ENCODE measurements at regions not wholly inside any gene's neighbourhood (a gene's known extent, or its start where the extent isn't known, plus 50 kb on each side); places are given as distances from the start of the nearest gene placed in this dataset.
"Not testable (repeated sequence)": the region's sequence is repeated elsewhere in the genome, so short reads cannot be mapped to it uniquely, and the experiment has no call there.

DNA sequence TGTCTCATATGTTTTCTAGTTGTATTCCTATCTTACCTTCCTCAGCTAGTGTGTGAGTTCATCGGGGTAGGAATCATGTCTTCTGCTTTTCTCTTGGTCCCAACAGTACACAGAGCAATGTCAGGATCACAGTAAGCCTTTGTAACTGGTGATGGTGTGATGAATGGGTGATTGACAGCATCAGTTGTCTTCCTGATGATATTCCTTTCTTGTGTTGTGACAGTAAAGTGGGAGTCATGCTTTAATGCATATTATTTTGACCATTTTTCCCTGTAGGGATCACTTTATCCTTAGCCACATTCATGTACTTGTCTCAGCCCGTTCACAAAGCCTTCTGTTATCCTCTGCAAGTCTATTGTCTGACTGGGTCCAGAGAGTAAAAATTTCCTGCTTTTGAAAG lies 501.7 kb downstream of the UTRN start:
- no peak for DNase-seq

DNA sequence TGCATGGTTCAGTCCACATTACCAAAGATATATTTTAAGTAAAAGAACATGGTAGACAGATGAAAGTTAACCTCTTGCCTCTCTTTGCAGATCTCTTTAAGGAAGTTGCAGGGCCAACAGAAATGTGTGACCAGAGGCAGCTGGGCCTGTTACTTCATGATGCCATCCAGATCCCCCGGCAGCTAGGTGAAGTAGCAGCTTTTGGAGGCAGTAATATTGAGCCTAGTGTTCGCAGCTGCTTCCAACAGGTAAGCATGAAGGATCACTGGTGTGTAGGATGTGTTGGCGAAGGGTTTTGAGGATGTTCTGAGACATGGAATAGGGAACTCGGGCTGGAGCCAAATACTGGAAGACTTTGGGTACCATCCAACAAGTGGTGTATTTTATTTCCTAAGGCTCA lies 508.6 kb downstream of the UTRN start:
- DNase-seq, result peak; percentile 12

DNA sequence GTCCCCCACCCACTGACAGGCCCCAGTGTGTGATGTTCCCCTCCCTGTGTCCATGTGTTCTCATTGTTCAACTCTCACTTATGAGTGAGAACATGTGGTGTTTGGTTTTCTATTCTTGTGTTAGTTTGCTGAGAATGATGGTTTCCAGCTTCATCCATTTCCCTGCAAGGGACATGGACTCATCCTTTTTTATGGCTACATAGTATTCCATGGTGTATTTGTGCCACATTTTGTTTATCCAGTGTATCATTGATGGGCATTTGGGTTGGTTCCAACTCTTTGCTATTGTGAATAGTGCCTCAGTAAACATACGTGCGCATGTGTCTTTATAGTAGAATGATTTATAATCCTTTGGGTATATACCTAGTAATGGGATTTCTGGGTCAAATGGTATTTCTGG lies 509.9 kb downstream of the UTRN start:
- not testable (repeated sequence) for DNase-seq

DNA sequence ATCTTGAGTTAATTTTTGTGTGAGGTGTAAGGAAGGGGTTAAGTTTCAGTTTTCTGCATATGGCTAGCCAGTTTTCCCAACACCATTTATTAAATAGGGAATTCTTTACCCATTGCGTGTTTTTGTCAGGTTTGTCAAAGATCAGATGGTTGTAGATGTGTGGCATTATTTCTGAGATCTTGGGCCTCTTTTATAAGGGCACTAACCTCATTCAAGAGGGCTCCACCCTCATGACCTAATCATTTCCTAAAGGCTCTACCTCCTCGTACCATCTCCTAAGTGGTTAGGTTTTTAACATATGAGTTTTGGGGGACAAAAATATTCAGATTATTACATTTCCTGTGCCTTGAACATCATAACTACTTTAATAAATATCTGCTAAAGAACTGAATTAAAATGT lies 510.9 kb downstream of the UTRN start:
- no peak for DNase-seq

DNA sequence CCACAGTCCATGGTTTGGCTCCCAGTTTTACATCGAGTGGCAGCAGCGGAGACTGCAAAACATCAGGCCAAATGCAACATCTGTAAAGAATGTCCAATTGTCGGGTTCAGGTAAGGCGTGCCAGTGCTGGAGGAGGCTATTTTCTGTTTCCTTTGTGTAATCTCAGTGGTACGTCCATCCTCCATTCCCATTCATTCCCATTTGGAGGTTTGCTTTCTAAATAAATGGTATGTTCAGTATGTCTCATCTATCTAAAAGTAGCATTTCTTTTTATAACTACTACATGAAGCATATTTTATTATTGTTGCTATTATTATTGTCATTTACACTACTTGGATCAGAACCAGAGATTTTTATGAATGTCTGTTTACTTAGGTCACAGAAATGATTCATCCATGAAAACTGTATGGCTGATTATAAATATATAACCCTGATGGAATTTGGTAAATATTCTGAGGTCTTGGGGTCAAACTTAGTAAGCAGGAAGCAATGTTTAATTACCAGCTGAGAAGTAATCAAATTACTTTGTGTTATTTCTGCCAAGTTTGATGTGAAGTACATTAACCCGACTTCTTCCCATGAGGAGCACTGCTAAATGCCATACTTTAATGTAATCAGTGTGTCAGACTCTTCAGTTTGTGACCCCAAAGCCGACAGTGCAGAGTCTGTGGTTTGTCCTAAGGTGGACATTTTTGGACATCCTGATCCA lies 512.9 kb downstream of the UTRN start:
- no peak for DNase-seq

DNA sequence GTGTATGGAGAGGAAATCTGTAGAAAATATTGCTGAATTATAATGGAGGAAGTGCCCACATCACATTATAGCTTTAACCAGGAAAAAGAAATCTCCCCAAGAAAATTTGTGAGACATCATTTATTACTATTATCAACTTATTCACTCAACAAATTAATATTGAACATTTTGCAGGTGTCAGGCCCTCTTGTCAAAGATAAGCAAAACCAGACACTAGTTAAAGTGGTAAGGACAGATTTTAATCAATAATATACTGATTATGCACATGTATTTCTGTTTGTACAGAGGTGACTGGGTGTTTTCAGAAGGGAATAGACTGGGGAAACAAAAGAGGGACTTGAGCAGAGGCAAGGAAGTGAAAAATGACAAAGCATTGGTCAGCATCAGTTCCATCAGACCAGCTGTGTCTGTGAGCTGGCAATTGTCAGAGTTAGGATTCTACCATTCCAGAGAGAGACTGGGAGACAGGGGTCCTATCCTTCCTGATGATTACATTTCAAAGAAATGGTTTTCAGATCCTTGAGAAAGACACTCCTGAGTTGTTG lies 519.2 kb downstream of the UTRN start:
- DNase-seq, result no peak

DNA sequence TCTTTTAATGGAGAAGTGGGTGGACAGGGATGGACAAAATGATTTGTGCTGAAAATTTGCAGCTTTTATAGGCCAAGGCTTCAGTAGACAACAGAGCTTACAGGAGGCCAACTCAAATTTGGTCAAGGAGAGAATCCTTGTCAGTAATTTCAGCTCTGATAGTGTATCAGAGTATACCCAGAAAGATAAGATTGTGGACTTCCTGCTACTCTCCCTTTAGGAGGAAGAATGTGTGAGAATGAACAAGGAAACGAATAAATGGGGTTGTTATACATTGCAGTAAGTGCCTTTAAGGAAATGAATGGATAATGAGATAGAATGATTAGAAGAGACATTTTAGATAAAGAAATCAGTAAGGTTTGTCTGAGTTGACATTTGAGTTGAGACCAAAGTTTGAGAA lies 519.9 kb downstream of the UTRN start:
- DNase-seq, result no peak

DNA sequence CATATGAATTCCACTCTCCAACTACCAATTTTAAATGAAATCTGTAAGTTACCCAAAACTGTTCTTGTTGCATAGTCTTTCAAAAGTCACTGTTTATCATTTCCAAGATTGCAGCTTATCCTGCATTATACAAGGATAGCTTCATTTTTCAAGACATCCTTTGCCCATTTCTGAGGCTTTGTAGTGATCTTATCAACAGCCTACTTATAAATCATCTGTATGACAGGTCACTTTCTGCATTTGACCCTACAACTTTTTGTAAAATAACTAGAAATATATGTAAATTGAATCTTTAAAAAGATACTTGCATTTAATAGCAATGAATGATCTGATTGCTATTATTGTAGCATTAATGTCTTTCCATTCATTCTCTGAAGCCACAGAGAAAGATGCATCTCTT lies 521.1 kb downstream of the UTRN start:
- DNase-seq, result no peak

DNA sequence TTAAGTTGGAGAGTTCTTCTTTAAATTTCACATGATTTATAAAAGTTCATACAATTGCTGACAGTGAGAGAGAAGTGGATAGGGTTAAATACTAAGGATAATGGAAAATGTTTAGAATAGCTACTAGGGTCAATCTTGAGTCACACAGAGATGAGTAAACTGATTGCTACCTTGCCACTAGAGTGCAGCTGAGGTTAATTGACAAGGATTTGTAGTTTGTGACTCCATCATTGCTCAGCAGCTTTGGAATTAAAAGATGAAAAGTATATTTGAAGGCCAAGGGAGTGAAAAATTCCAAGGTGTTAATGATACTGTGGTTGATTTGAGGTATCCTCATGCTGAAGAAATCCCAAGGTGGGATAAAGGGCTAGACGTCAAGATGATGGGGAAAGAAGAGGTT lies 524.0 kb downstream of the UTRN start:
- DNase-seq, result no peak

DNA sequence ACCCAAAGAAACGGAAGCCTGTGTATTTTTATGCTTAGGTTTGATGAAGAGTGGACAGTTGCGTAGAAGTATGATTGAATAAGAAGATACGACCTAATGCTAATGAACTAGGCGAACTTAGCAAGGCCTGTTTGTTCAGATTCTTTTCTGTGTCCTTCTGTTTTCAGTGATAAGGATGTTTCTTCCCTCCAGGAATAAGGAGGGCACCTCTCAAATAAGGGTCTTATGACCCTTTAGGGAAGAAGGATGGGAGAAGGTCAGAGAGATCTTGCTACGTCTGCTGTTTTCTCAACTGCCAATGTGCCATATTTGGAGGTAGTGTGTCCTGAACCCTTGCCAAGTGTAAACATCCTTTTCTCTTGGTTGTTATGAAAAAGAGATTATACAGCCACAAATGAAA lies 524.8 kb downstream of the UTRN start:
- DNase-seq, result no peak

DNA sequence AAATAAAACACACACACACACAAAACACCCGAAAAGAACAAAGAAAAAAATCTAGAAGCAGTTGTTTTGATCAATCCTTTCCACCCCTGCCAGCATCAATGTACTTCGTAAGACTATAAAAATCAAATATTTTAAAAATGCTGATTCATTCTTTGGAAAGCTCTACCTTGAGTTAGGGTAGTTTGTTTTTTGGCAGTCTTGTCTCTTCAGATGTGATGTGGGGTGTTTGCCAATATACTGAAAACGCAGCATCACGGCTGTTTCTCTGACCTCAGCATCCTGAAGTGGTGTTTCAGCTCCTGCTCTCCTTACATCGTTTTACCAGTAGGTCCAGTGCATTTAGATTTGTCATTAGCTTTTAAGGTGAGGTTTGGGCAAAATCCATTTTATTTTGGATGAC lies 526.0 kb downstream of the UTRN start:
- no peak for DNase-seq

DNA sequence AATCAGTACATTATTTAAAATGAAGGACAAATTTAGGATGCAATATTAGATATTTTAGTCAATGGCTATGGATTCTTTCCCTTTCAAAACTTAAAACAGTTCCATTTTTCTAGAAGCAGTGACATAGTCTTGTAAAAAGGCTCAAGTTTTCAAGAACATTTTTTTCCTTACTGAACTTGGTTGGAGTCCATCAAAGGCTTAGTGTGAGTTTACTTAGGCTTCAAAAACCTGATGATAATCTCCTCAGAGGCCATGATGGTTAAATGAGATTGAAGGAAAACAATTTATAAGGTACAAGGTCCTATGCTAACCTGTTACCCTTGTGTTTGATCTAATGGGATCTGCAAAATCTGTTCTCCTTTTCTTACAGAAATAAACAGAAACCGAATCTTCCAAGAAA lies 531.8 kb downstream of the UTRN start:
- no peak for DNase-seq

DNA sequence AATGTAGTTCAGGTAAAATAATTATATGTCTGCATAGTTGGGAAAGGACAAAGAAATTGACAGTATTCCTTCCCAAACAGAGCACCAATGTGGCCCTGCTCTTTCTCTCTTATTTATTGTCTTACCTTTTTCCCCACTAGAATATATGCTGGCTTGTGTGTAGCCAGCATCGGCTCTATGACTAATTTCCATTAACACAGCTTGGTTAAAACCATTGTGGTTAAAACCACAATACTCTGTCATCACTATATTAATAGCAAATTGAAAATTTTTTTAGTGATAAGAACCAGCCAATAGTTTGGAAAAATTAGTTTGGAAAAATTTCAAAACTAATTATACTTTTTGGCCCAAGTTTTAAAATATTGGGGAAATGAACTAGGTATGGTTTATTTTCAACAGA lies 535.1 kb downstream of the UTRN start:
- peak; percentile 65 for DNase-seq

DNA sequence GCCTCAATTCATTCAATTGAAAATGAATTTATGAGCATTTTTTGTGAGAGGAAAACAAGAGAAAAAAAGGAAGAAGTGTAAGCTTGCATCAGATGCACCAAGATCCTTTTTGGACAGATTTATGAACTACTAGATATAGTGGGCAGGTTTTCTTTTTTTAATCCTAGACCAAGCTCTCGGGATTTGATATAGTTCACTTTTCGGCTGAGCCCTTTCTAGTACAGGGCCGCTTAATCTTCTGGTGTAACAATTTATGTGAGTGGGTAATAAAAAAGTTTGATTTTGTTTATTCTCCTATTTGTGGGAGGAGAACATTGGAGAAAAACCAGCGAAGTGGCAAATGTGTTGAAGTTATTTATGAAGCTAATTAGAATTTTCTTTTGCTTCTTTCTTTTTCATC lies 538.0 kb downstream of the UTRN start:
- DNase-seq, result no peak

DNA sequence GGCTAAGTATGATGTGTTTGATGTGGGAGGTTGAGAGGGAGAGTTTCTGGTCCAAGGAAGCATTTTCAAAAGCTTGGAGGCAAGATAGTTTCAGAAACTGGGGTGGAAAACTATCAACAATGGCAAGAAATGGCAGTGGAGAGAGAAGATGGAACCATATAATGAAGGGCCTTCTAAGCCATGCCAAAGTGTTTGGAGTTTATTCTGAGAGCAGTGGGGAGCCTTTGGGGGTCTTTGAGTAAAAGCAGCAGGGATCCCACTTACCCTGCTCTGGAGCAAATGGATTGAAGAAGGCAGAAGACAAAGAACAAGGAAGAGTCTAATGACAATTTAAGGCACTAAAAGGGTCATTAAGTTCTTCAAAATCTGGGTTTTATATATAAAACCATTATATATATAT lies 538.9 kb downstream of the UTRN start:
- DNase-seq, result no peak

DNA sequence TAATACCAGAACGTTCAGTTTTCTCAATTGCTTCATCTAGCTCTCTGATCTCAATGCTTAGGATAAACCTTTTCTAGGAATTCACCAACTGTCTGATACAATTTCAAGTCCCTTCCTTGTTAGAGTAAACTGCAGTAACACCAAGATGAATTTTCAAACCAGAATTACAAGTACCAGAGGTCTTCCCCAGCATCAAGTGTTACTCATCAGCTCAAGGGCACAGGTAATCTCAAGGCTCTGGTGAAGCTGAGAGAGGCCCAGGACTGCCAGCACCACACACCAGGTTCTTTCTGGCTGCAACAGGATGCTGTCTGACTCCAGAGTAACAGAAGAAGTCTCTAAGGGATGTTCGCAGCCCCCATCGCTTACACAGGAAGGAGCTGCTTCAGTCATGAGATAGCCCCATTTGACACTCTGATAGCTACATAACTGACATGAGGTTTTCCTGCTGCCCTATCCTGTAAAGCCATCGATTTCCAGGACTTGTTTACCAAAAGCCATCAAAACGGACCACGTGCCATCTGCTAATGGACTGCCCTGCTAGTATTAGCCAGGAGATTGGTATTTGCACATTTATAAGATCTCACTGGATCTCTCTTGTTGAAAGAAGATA lies 549.4 kb downstream of the UTRN start:
- DNase-seq, result peak; percentile 31

DNA sequence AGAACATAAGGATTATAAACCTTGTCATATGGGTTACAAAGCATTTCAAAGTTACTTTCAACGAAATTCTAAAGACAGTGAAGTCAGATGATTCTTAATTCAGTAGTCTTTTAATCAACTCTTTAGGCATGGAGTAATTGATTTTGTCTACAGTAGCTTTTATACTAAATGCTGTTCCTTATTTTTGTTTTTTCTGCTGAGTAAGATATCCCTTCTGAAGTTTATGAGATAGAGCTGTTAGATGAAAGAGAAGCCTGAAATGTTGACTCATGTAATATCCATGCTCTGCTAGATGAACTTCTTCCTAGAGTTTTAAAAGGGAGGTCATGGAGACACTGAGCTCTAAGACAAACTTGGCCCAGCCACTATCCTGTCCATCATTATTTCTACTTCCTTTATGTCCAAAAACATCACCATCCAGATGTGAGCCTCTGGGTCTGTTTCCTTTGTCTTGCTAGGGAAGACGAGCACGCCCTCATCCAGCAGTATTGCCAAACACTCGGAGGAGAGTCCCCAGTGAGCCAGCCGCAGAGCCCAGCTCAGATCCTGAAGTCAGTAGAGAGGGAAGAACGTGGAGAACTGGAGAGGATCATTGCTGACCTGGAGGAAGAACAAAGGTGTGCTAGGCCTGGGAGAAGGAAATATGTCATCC lies 550.3 kb downstream of the UTRN start:
- DNase-seq, result no peak

DNA sequence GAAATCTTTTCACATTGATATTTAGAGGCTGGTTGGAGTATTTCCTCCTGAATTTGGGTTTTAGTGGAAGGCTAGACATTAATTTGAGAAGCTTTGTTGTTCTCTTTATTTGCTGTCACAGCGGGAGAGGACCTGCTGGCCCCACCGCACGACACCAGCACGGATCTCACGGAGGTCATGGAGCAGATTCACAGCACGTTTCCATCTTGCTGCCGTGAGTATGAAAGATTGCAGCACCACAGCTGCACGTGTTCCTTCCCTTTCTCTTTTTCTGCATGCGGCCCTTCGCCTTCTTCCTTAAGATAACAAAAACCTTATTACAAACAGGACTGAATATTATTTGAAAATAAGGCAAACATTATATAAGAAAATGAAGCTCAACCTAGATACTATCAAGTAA lies 555.5 kb downstream of the UTRN start:
- DNase-seq, result no peak

DNA sequence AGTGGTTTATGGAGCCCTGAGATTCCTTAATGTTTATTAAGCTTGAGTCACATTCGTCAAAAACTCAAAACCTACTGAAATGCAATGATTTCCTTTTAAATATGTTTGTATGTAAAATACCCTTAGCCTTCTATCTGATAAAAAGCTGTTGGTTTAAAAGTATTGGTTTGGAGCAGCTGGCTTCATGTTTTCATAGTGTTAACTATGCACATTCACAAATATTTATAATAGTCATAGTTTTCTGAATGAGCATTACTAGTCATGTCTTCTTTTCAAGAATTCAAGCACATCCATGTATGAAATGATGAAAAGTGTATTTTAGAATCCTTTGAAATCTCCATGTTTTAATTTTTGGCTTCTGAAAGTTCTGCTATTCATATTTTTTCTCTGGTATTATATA lies 558.6 kb downstream of the UTRN start:
- DNase-seq, result no peak

DNA sequence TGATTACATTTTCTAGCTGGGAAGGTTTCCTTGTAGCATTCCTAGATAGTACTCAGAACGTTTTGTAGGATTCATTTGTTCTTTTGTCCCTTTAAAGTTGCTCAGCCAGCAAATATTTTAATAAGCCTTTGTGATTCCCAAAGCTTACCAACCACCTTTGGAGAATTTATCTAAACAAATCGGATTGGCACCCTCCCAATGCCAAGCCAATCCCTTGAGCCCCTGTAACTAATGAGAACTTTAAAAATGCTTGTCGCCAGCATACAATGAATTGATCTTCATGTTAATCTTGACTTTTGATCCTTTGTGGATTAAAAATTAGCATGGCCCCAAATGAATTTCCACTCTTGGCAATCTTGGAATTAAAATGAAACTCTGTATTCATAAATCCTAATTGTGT lies 559.5 kb downstream of the UTRN start:
- DNase-seq, result no peak

DNA sequence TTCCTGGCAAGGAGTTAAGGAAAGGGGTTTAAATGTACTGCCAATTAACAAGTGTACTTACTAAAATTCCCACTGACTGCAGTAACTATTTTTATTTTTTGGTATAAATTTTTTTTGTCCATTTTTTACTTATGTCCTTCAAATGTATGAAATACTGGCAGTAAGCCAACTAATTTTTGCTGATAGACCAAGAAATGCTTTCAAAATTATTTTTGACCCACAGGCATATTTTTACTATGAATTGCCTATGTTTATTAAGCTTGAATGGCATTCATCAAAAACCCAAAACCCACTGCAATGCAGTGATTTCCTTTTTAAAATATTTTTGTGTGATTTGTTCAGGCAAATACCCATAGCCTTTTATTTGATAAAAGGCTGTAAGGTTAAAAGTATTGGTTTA lies 560.1 kb downstream of the UTRN start:
- no peak for DNase-seq

DNA sequence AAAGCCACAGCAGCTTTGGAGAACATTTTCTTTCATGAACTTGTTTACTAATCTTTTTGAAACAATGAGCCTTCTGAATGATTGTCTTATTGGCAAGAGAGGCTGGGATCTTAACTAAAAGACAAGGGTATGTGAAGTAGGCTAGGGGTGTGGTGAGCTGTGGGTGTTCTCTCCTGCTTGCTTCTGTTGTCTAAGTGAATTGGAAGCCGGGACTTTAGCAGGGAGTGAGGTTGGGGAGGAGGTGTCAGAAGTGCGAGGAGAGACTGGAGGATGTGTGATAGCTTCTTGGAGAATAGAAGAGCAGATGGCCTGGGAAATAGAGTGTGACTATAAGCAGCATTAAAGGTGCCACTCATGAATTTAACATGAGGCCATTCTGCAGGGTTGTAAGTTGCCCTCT lies 562.8 kb downstream of the UTRN start:
- no peak for DNase-seq

DNA sequence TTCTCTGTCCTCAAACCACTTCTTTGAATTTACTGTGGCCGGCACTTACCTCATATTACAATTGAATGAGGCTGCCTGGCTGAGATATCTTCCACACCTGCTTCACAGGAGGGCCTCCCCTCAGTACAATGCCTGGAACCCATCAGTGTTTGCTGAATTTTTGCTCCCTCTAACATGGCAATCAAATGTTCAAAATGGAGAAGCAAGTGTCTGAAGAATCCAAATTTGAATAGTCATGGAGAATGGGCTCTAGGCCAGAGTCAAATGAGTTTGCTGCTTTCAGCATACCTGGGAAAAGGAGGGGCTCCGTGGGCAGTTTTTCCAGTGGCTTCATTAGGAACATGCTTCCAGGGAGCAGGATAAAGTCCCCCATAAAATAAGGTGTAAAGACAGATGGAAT lies 564.8 kb downstream of the UTRN start:
- no peak for DNase-seq

DNA sequence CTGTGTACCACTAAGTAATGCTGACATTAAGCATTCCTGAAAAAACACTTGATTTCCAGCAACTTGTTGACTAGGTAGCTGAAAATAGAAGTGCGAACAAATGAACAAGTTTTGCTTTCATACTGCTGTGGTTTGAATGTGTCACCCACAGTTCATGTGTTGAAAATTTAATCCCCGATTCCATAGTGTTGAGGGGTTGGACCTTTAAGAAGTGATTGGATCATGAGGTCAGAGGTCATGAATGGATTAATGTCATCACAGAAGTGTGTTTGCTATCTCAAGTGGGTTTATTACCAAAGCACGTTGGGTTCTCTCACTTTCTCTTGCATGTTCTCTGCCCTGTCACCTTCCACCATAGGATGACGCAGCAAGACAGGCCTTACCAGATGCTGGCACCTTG lies 568.5 kb downstream of the UTRN start:
- no peak for DNase-seq
